ENCODE measurements at regions not wholly inside any gene's neighbourhood (a gene's known extent, or its start where the extent isn't known, plus 50 kb on each side); places are given as distances from the start of the nearest gene placed in this dataset.

DNA sequence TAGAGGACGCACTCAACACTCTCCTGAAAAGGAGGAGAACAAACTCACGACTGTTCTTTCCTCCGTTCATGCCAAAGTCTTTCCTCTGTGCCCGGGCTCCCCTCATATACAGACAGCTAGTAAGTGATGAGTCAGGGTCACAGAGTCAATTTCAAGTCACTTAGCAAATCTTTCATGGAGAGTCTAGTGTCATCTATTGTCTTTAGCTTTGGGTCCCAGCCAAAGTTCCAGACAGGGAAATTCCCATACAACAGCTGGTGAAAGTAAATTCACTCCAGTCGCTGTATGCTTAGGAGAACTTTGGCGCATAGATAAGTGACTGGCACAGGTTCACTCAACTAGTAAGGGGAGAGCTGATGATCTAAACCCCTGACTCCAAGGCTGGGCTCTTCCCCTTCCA is 226.5 kb downstream of the MID1 start:
- no peaks in the 10 kb centered on the region for H3K4me1 ChIP-seq
- no peaks in the 10 kb centered on the region for H3K27me3 ChIP-seq
- no peaks in the 10 kb centered on the region for H3K9me3 ChIP-seq
- no peaks in the 10 kb centered on the region for H3K36me3 ChIP-seq
- intact Hi-C loops (cut with DNase I; ENCODE audit: low total_unique reads), result no loop called here
- WGBS, 5 donors, result 57 to 75% (median 62%) methylated on average over 6 of the region's 6 CpGs
- TF ChIP-seq EP300 (IDR thresholded peaks at IDR 0.05) (no peak), POLR2AphosphoS5 (IDR thresholded peaks at IDR 0.05) (no peak), POLR2A (IDR thresholded peaks at IDR 0.05) (no peak)
- TF ChIP-seq, protein P1, sequence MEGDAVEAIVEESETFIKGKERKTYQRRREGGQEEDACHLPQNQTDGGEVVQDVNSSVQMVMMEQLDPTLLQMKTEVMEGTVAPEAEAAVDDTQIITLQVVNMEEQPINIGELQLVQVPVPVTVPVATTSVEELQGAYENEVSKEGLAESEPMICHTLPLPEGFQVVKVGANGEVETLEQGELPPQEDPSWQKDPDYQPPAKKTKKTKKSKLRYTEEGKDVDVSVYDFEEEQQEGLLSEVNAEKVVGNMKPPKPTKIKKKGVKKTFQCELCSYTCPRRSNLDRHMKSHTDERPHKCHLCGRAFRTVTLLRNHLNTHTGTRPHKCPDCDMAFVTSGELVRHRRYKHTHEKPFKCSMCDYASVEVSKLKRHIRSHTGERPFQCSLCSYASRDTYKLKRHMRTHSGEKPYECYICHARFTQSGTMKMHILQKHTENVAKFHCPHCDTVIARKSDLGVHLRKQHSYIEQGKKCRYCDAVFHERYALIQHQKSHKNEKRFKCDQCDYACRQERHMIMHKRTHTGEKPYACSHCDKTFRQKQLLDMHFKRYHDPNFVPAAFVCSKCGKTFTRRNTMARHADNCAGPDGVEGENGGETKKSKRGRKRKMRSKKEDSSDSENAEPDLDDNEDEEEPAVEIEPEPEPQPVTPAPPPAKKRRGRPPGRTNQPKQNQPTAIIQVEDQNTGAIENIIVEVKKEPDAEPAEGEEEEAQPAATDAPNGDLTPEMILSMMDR (IDR thresholded peaks at IDR 0.05), result no peak
- no peak overlapping the region for H3K4me3 ChIP-seq
- DNase-seq, result peak in 1 of 2 donors; percentile 16
- H3K27ac ChIP-seq, result no peak overlapping the region

GRCh38 chrX:10395179-10395578 is 225.2 kb downstream of the MID1 start:
- TF ChIP-seq POLR2A (IDR thresholded peaks at IDR 0.05) (no peak), POLR2AphosphoS5 (IDR thresholded peaks at IDR 0.05) (no peak), EP300 (IDR thresholded peaks at IDR 0.05) (no peak)
- TF ChIP-seq, protein P1 (IDR thresholded peaks at IDR 0.05), result no peak
- intact Hi-C loops (cut with DNase I; ENCODE audit: low total_unique reads), result no loop called here
- H3K9me3 ChIP-seq, result no peaks in the 10 kb centered on the region
- no peak for DNase-seq
- H3K36me3 ChIP-seq, result no peaks in the 10 kb centered on the region
- H3K27ac ChIP-seq, result no peak overlapping the region
- no peak overlapping the region for H3K4me3 ChIP-seq
- H3K27me3 ChIP-seq, result no peaks in the 10 kb centered on the region
- WGBS, 5 donors, result 36 to 46% (median 42%) methylated on average over 3 of the region's 3 CpGs
- H3K4me1 ChIP-seq, result no peaks in the 10 kb centered on the region
